Mesendoderm (in vitro differentiated cells): ENCODE measurements at regions not wholly inside any gene's neighbourhood (a gene's known extent, or its start where the extent isn't known, plus 50 kb on each side); places are given as distances from the start of the nearest gene placed in this dataset.
A peak's percentile ranks its signal among the peaks of the same experiment; 100 is the strongest.

Source experiments
- DNase-seq: peaks from one replicate; pipeline ENCODE4 v3.0.0; 2013
- H2AK5ac ChIP-seq: 2 replicates; pipeline ENCODE4 v1.6.1; 2013; ENCODE audit warnings: low read length, inconsistent platforms
- H2BK120ac ChIP-seq: 2 replicates; pipeline ENCODE4 v1.6.1; 2013; ENCODE audit warnings: low read depth, mild to moderate bottlenecking, low read length, moderate library complexity, mixed read lengths
- H2BK15ac ChIP-seq: replicated peaks from 2 replicates; pipeline ENCODE4 v1.6.1; 2013; ENCODE audit warnings: low read depth, mild to moderate bottlenecking, moderate library complexity
- H2BK5ac ChIP-seq: 2 replicates; pipeline ENCODE4 v1.6.1; 2013; ENCODE audit warnings: low read length, inconsistent platforms
- H3K18ac ChIP-seq: 2 replicates; pipeline ENCODE4 v1.6.1; 2013; ENCODE audit warnings: mild to moderate bottlenecking, low read length, mixed read lengths
- H3K23ac ChIP-seq: one replicate; pipeline ENCODE4 v1.6.1; 2013; ENCODE audit warnings: low read length
- H3K27ac ChIP-seq: 2 replicates; pipeline ENCODE4 v1.5.1; 2013; ENCODE audit warnings: low read depth, mild to moderate bottlenecking, inconsistent platforms, low read length, moderate library complexity
- H3K27me3 ChIP-seq: 2 replicates; pipeline ENCODE4 v1.6.1; 2013; ENCODE audit warnings: low read length, control low read depth, mild to moderate bottlenecking, inconsistent platforms; ENCODE audit not compliant: insufficient read depth, poor library complexity
- H3K36me3 ChIP-seq: 2 replicates; pipeline ENCODE4 v1.6.1; 2013; ENCODE audit warnings: low read length, inconsistent platforms; ENCODE audit not compliant: control insufficient read depth, insufficient read depth
- H3K4ac ChIP-seq: one replicate; pipeline ENCODE4 v1.6.1; 2013; ENCODE audit warnings: low read depth, mild to moderate bottlenecking, low read length, moderate library complexity
- H3K4me1 ChIP-seq: 2 replicates; pipeline ENCODE4 v1.6.1; 2013; ENCODE audit warnings: low read depth, low read length, inconsistent platforms; ENCODE audit not compliant: control insufficient read depth
- H3K4me2 ChIP-seq: 2 replicates; pipeline ENCODE4 v1.6.1; 2013; ENCODE audit warnings: low read length
- H3K4me3 ChIP-seq: 2 replicates; pipeline ENCODE4 v1.5.1; 2013; ENCODE audit warnings: mild to moderate bottlenecking, low read length
- H3K56ac ChIP-seq: one replicate; pipeline ENCODE4 v1.6.1; 2013; ENCODE audit warnings: low read length
- H3K79me1 ChIP-seq: 2 replicates; pipeline ENCODE4 v1.6.1; 2013; ENCODE audit warnings: low read length, inconsistent platforms
- H3K79me2 ChIP-seq: 2 replicates; pipeline ENCODE4 v1.6.1; 2013; ENCODE audit warnings: mild to moderate bottlenecking, low read length; ENCODE audit not compliant: control insufficient read depth, insufficient read depth
- H3K9ac ChIP-seq: 2 replicates; pipeline ENCODE4 v1.6.1; 2013; ENCODE audit warnings: low read length, inconsistent platforms
- H4K5ac ChIP-seq: one replicate; pipeline ENCODE4 v1.6.1; 2013; ENCODE audit warnings: low read length
- H4K8ac ChIP-seq: one replicate; pipeline ENCODE4 v1.6.1; 2013; ENCODE audit warnings: low read depth, mild to moderate bottlenecking, control low read depth, low read length, moderate library complexity
- WGBS: extraction: QIAGEN DNeasy Blood & Tissue Kit; methylation state at CpG from one replicate; pipeline ENCODE4 v1.1.7; 2013; ENCODE audit warnings: low lambda C conversion rate, missing lambda C conversion rate; ENCODE audit not compliant: insufficient coverage; ENCODE audit errors: extremely low coverage; 5-methylcytosine and 5-hydroxymethylcytosine counted together

- H3K23ac ChIP-seq, result no peak overlapping the region
- H3K4me2 ChIP-seq, result no peak overlapping the region
- H2BK5ac ChIP-seq, result no peak overlapping the region
- no peak overlapping the region for H3K4me3 ChIP-seq
- DNase-seq, result no peak
- WGBS, result no CpG with 5 or more reads among the region's 5 CpGs
- H3K36me3 ChIP-seq, result no peaks in the 10 kb centered on the region
- H3K79me2 ChIP-seq, result no peaks in the 10 kb centered on the region
- H3K56ac ChIP-seq, result no peak overlapping the region
- H3K27me3 ChIP-seq, result no peaks in the 10 kb centered on the region
- H2AK5ac ChIP-seq, result no peak overlapping the region
- H3K18ac ChIP-seq, result no peak overlapping the region
- no peak overlapping the region for H3K27ac ChIP-seq
- H4K5ac ChIP-seq, result no peak overlapping the region
- H4K8ac ChIP-seq, result no peak overlapping the region
- H3K9ac ChIP-seq, result no peak overlapping the region
- no peaks in the 10 kb centered on the region for H3K4me1 ChIP-seq
- H2BK15ac ChIP-seq, result no peak overlapping the region
- H3K4ac ChIP-seq, result no peak overlapping the region
- no peaks in the 10 kb centered on the region for H3K79me1 ChIP-seq
- no peak overlapping the region for H2BK120ac ChIP-seq
Observed at GRCh38 chr11:31972623-31973022, 118.3 kb upstream of the RCN1 start.

- no peak overlapping the region for H3K9ac ChIP-seq
Observed at GRCh38 chr11:31969359-31969702, 121.5 kb upstream of the RCN1 start.

GRCh38 chr11:31968461-31969358, 122.2 kb upstream of the RCN1 start:
- Histone ChIP-seq H3K9ac (no peak overlapping the region), H4K8ac (peak overlapping the region; percentile 8), H3K4me3 (no peak overlapping the region), H3K4me1 (no peaks in the 10 kb centered on the region), H3K79me2 (no peaks in the 10 kb centered on the region), H3K18ac (no peak overlapping the region), H2BK15ac (no peak overlapping the region), H3K27me3 (no peaks in the 10 kb centered on the region), H3K23ac (no peak overlapping the region), H3K4ac (no peak overlapping the region), H3K27ac (no peak overlapping the region), H3K56ac (no peak overlapping the region), H3K36me3 (no peaks in the 10 kb centered on the region), H3K4me2 (no peak overlapping the region), H2AK5ac (no peak overlapping the region), H2BK120ac (no peak overlapping the region), H2BK5ac (no peak overlapping the region), H3K79me1 (no peaks in the 10 kb centered on the region), H4K5ac (no peak overlapping the region)
- WGBS, result 100% methylated on average over 2 of the region's 13 CpGs
- DNase-seq, result no peak

More at GRCh38 chr11:31969359-31969702, 121.5 kb upstream of the RCN1 start:
- Histone ChIP-seq H3K4me2 (no peak overlapping the region), H2AK5ac (no peak overlapping the region), H3K18ac (no peak overlapping the region), H4K8ac (no peak overlapping the region), H2BK15ac (no peak overlapping the region), H3K27ac (no peak overlapping the region), H3K79me1 (no peaks in the 10 kb centered on the region), H3K56ac (no peak overlapping the region), H3K4ac (no peak overlapping the region), H3K4me3 (no peak overlapping the region), H3K4me1 (no peaks in the 10 kb centered on the region), H4K5ac (no peak overlapping the region), H3K23ac (no peak overlapping the region), H3K27me3 (no peaks in the 10 kb centered on the region), H2BK5ac (no peak overlapping the region), H2BK120ac (no peak overlapping the region), H3K36me3 (no peaks in the 10 kb centered on the region), H3K79me2 (no peaks in the 10 kb centered on the region)
- WGBS, result no CpG with 5 or more reads among the region's 6 CpGs
- no peak for DNase-seq

- Histone ChIP-seq H3K18ac (no peak overlapping the region), H3K36me3 (no peaks in the 10 kb centered on the region), H2BK120ac (no peak overlapping the region), H3K56ac (no peak overlapping the region), H4K8ac (no peak overlapping the region), H3K4ac (no peak overlapping the region), H3K9ac (no peak overlapping the region), H2BK5ac (no peak overlapping the region), H3K4me2 (no peak overlapping the region), H3K27ac (no peak overlapping the region), H4K5ac (no peak overlapping the region), H2BK15ac (no peak overlapping the region), H3K4me3 (no peak overlapping the region), H2AK5ac (no peak overlapping the region), H3K79me2 (no peaks in the 10 kb centered on the region), H3K4me1 (no peaks in the 10 kb centered on the region), H3K23ac (no peak overlapping the region), H3K27me3 (no peaks in the 10 kb centered on the region), H3K79me1 (no peaks in the 10 kb centered on the region)
- no peak for DNase-seq
- WGBS, result no CpG with 5 or more reads among the region's 7 CpGs
Observed at GRCh38 chr11:31967404-31968130, 123.3 kb upstream of the RCN1 start.

- no peak overlapping the region for H2BK120ac ChIP-seq
- H3K27me3 ChIP-seq, result no peaks in the 10 kb centered on the region
- H4K5ac ChIP-seq, result no peak overlapping the region
- WGBS, result no CpG with 5 or more reads among the region's 9 CpGs
- no peak overlapping the region for H3K18ac ChIP-seq
- H2AK5ac ChIP-seq, result no peak overlapping the region
- H3K79me2 ChIP-seq, result no peaks in the 10 kb centered on the region
- H3K4me2 ChIP-seq, result no peak overlapping the region
- H3K9ac ChIP-seq, result no peak overlapping the region
- no peak overlapping the region for H3K4ac ChIP-seq
- H3K4me3 ChIP-seq, result no peak overlapping the region
- no peaks in the 10 kb centered on the region for H3K79me1 ChIP-seq
- no peak overlapping the region for H2BK15ac ChIP-seq
- H3K27ac ChIP-seq, result no peak overlapping the region
- H3K36me3 ChIP-seq, result no peaks in the 10 kb centered on the region
- H4K8ac ChIP-seq, result no peak overlapping the region
- no peak overlapping the region for H3K23ac ChIP-seq
- no peak overlapping the region for H3K56ac ChIP-seq
- DNase-seq, result no peak
- H2BK5ac ChIP-seq, result no peak overlapping the region
- H3K4me1 ChIP-seq, result no peaks in the 10 kb centered on the region
Observed at GRCh38 chr11:31966846-31967245, 124.0 kb upstream of the RCN1 start.
